HG03159 (cell line): ENCODE measurements at regions not wholly inside any gene's neighbourhood (a gene's known extent, or its start where the extent isn't known, plus 50 kb on each side); places are given as distances from the start of the nearest gene placed in this dataset.

Source experiments
- ATAC-seq: cut with Tn5 transposase; IDR thresholded peaks from one replicate; pipeline ENCODE4 v1.9.1; 2021; ENCODE audit warnings: mild to moderate bottlenecking, moderate library complexity; ENCODE audit not compliant: unreplicated experiment

DNA sequence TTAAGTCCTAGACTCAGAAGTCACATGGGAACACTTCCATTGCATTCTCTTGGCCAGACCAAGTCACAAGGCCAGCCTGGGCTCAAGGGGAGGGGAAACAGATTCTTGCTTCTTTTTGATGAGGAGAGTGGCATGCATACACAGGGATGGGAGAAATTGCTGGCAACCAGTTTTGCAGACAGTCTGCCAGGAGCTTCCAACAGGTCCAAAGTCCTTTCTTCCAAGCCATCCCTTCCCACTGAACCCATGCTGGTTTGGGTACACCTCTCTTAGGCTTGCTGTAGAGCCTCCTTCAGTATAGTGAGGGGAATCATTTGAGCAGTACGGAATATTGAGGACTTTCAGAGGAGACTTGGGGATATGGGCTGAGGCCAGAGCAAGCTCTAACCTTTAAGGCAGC lies 267.8 kb downstream of the BCOR start:
- no peak for ATAC-seq

- ATAC-seq: no peak
Observed at GRCh38 chrX:39830414-39830813, 267.3 kb downstream of the BCOR start.

GRCh38 chrX:39832211-39832610 lies 265.5 kb downstream of the BCOR start:
- no peak for ATAC-seq

DNA sequence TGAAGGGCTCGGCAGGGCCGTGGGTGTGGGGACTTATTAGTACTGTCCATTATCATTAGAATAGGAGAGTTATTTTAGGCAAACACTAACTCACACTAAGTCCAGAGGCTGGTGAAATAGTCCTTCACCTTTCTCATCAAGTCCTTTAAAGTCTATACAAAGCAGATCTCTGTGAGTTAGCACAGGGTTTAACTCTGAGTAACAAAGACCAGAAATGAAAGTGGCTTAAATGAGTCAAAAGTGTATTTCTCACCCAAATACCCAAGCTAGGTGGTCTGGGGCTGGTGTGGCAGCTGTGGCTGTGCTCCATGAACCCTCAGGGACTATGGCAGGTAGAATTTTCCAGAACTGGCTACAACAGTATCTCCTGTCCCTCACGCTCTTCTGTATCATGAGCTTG lies 263.2 kb downstream of the BCOR start:
- ATAC-seq: no peak

DNA sequence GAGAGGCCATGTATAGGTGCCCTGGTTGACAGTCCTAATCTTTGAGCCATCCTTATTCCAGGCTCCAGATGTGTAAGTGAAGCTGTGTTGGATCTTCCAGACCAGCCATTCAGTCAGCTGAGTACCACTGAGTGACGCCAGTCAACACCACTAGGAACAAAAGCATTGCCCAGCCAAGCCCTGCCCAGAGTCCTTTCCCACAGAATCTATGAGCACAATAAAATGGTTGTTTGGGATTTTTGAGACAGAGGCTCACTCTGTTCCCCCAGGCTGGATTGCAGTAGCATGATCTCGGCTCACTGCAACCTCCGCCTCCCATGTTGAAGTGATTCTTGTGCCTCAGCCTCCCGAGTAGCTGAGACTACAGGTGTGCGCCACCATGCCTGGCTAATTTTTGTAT lies 262.5 kb downstream of the BCOR start:
- ATAC-seq: no peak

GRCh38 chrX:39835776-39836175 lies 262.0 kb downstream of the BCOR start:
- ATAC-seq: no peak

GRCh38 chrX:39836802-39837420 lies 260.8 kb downstream of the BCOR start:
- ATAC-seq: no peak

- ATAC-seq: no peak
Observed at GRCh38 chrX:39837688-39838087, 260.1 kb downstream of the BCOR start.

DNA sequence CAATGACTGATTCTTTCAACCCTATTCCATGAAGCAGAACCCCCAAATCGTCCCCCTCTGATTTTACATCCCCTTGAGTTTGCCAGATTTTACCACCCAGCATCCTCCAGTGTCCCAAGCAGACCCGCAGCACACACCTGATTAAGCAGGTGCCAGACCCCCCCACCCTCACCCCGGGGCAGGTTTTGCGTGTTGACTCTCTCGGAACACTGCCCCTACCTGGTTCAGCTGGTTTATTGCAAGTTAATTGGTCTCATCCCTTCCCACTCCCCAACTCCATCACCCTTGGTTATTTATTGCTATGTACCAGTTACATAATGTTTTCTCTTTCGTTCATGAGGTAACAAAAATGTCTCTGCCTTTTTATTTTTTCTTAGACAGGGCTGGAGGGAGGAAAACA lies 258.4 kb downstream of the BCOR start:
- ATAC-seq: no peak

- no peak for ATAC-seq
Observed at GRCh38 chrX:39840133-39840532, 257.6 kb downstream of the BCOR start.

- ATAC-seq: no peak
Observed at GRCh38 chrX:39840581-39841093, 257.1 kb downstream of the BCOR start.

DNA sequence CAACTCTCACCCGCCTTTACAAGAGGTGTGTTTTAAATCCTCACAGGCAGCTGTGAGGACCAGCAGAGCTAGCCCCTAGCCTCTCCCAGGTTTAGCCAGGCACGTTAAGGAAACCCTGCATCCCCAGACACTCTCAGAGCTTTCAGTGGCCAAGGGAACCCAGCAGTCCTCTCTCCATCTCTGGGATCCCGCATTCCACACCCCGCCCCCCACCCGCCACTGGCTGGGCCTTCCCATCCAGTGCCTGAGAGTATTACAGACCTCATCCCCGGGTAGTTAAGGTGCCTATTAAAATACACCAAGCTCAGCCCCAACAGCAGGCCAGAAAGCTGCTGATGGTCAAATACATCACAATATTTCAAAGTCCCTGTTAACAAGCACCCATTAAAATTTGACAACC lies 256.2 kb downstream of the BCOR start:
- ATAC-seq: no peak

DNA sequence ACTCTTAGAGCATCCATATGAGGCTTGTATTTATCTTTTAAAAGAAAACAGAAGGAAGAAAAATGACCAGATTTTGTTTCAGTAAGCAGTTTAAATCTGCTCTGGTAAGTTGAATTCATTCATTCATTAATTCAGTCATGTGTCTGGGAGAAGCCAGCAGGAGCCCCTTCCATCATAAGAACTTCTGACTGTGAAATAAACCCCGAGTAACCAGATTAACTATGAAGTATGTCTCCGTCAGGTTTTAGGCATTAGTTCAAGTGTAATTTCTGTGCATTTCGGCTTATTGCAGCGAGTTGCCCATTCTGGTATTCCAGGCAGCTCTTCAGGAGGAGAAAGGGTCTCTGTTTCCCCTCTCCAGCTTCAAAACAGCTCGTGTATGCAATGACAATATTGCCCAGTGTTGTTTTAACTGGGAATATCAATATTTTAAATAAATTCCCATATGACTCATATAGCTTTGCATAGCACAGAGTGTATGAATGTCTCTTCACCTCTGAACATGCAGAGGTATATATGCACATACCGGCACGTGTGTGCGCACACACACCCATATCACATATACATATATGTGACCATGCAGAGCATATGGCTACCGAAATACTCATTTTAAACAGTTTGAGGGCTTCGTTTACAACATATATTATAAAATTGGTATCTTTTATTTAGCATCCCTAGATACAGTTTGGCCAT lies 255.3 kb downstream of the BCOR start:
- ATAC-seq: no peak

GRCh38 chrX:39843318-39843717 lies 254.4 kb downstream of the BCOR start:
- no peak for ATAC-seq

DNA sequence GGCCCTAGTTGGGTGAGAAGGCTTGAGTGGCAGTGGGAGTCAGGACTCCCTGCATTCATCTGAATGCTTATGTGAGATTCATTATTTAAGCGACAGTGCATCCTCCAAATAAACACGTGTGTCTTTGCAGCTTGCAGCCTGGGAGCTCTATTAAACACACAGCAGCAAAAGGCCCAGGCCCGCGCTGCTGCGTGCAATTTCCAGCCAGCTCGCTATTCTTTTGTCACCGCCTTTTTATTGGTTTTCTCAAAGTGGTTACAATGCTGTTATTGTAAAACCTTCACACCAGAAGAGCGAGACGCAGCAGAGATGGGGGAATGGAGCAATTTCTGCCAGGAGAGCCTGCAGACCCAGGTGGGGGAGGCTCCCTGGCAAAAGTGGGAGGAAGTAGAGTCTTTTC lies 252.5 kb downstream of the BCOR start:
- ATAC-seq: no peak

DNA sequence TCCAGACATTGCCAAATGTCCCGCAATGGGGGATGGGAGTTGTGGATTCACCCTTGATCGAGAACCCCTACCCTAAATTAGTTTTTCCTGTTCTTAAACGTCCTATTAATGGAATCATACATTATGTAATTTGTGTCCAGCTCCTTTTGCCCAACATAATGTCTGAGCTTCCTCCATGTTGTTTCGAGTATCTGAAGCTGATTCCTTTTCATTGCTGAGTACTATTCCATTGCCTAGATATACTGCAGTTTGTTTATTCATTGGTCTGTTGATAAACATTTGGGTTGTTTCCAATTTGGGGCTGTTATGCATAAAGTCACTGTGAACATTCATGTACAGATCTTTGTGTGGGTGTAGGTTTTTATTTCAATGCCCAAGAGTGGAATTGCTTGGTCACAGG lies 251.3 kb downstream of the BCOR start:
- ATAC-seq: no peak

GRCh38 chrX:39848243-39848642 lies 249.5 kb downstream of the BCOR start:
- ATAC-seq: no peak

DNA sequence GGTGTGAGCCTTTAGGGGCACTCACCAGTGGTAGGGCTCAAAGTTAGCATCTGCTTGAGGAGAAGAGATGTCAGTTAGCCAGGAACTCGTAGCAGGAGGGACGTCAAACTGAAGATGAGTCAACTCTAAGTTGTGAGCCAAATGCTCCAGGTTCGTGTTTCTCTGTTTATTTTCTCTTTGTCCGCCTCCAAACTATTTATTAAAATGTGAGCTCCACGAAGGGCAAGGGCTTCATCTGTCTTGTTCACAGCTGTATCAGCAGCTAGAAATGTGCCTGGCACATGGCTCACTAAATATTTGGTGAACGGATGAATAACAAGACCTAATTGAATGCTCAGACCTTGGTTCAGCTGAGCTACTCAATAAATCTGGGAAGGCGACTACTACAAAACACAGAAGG lies 248.9 kb downstream of the BCOR start:
- no peak for ATAC-seq

DNA sequence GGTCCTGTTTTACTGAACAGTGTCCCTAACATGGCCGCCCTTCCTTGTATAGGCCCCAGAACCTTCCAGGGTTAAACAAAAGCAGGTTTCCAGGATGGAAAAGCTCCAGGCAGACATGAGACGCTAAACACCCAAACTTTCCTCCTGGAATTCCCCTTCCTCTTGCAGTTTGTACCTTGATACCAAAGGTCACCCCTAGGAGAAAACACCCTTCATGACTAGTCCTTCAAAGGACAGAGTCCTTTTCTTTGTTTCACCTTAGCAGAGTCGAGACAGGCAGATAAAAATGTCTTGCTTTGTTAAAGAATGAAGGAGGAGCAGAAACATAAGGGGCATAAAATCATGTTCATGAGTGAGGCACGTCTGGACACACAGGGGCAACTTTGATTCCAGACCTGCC lies 247.5 kb downstream of the BCOR start:
- no peak for ATAC-seq

GRCh38 chrX:39850630-39851152 lies 247.1 kb downstream of the BCOR start:
- ATAC-seq: no peak

GRCh38 chrX:39851745-39852455 lies 245.9 kb downstream of the BCOR start:
- no peak for ATAC-seq

DNA sequence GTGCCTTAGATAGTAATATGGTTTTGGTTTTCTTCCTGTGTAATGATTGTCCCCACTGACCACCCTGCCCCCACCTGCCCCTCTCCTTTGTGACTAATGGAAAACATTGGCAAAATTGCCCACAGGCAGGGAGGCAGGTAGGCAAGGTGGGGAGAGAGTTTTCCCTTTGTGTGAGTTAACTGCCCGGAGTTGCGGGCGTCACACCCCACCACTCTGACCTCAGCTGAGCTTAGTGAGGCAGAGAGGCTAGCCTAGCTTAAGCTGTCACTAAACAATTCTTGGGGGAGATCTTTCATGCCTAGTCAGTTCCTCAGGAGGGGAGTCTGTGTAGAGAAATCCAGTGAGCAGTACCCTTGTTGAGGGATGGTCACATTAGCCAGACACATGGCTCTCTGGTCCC lies 245.3 kb downstream of the BCOR start:
- no peak for ATAC-seq
